Gastroesophageal sphincter (tissue), 4 donors: ENCODE measurements at regions not wholly inside any gene's neighbourhood (a gene's known extent, or its start where the extent isn't known, plus 50 kb on each side); places are given as distances from the start of the nearest gene placed in this dataset.

ENCODE experiments used
- ATAC-seq: fragments of 150-250 bp; one replicate; pipeline ENCODE4 v1.9.1; 2016; ENCODE audit warnings: mild to moderate bottlenecking, moderate library complexity
- H3K27ac ChIP-seq, 4 donors: fragments of 200-600 bp; sonication (generic) in 3 of 4; 1 replicate in 3 of 4; 2 replicates in 1 of 4; pipeline ENCODE4 v1.5.1; 2016 to 2019
- H3K27me3 ChIP-seq: fragments of 200-600 bp; sonication (generic); one replicate; pipeline ENCODE4 v1.5.1; 2019
- H3K36me3 ChIP-seq, 2 donors: fragments of 200-600 bp; sonication (generic); one replicate each; pipeline ENCODE4 v1.5.1; 2019; ENCODE audit warnings: control low read depth in 1 of 2
- H3K4me1 ChIP-seq, 3 donors: fragments of 200-600 bp; sonication (generic); 1 replicate in 2 of 3; 2 replicates in 1 of 3; pipeline ENCODE4 v1.5.1; 2016 to 2019; ENCODE audit warnings: control low read depth in 2 of 3
- H3K4me3 ChIP-seq, 2 donors: fragments of 200-600 bp; sonication (generic); one replicate each; pipeline ENCODE4 v1.5.1; 2019; ENCODE audit warnings: mild to moderate bottlenecking in 1 of 2, moderate library complexity in 1 of 2
- H3K9me3 ChIP-seq, 3 donors: fragments of 200-600 bp; sonication (generic); one replicate each; pipeline ENCODE4 v1.5.1; 2017 to 2019; ENCODE audit warnings: control low read depth in 2 of 3
- CTCF ChIP-seq, 4 experiments: fragments of 200-600 bp in 2 of 4; fragments of 450-650 bp in 2 of 4; sonication (generic) in 1 of 4; IDR thresholded peaks; one replicate each; pipeline ENCODE4 v1.5.1; 2017 to 2019; ENCODE audit warnings: antibody characterized with exemption in 4 of 4, mild to moderate bottlenecking in 2 of 4, moderate library complexity in 2 of 4
- EP300 ChIP-seq: sonication (generic); formaldehyde crosslinking; IDR thresholded peaks from one replicate; pipeline ENCODE4 v1.6.1; 2017; ENCODE audit warnings: antibody characterized with exemption, mild to moderate bottlenecking
- POLR2A ChIP-seq, 2 donors: fragments of 450-650 bp; IDR thresholded peaks; one replicate each; pipeline ENCODE4 v1.6.1; 2017; ENCODE audit warnings: antibody characterized with exemption in 2 of 2, mild to moderate bottlenecking in 2 of 2, moderate library complexity in 1 of 2
- POLR2AphosphoS5 ChIP-seq: sonication (generic); formaldehyde crosslinking; IDR thresholded peaks from one replicate; pipeline ENCODE4 v1.6.1; 2017; ENCODE audit warnings: antibody characterized with exemption
- WGBS, 2 donors: methylation state at CpG; one replicate each; pipeline ENCODE4 v1.1.5; 2018; ENCODE audit warnings: low coverage in 1 of 2; 5-methylcytosine and 5-hydroxymethylcytosine counted together

- TF ChIP-seq EP300 (no peak), POLR2AphosphoS5 (no peak), CTCF (IDR thresholded peaks at IDR 0.05) (no peak), POLR2A (IDR thresholded peaks at IDR 0.05) (no peak)
- Histone ChIP-seq H3K4me3 (no peak overlapping the region), H3K9me3 (no peaks in the 10 kb centered on the region), H3K36me3 (no peaks in the 10 kb centered on the region), H3K4me1 (no peaks in the 10 kb centered on the region), H3K27ac (no peak overlapping the region), H3K27me3 (no peaks in the 10 kb centered on the region)
- ATAC-seq: no peak
- 80 to 100% methylated on average over 2 to 4 of the region's 12 CpGs for WGBS, 2 donors
These were observed 456.1 kb upstream of the PROX1 start for GRCh38 chr1:213531369-213532310.

GRCh38 chr1:213533125-213533524 is 454.6 kb upstream of the PROX1 start:
- TF ChIP-seq EP300: no peak
- no peak for TF ChIP-seq POLR2A (IDR thresholded peaks at IDR 0.05)
- no peak for TF ChIP-seq CTCF (IDR thresholded peaks at IDR 0.05)
- TF ChIP-seq POLR2AphosphoS5: no peak
- no peaks in the 10 kb centered on the region for H3K27me3 ChIP-seq
- H3K4me3 ChIP-seq: no peak overlapping the region
- ATAC-seq: no peak
- H3K9me3 ChIP-seq: no peaks in the 10 kb centered on the region
- H3K27ac ChIP-seq: no peak overlapping the region
- 93% methylated on average over 2 of the region's 2 CpGs; no CpG with 5 or more reads in 1 of the 2 donors for WGBS, 2 donors
- H3K36me3 ChIP-seq: no peaks in the 10 kb centered on the region
- no peaks in the 10 kb centered on the region for H3K4me1 ChIP-seq

GRCh38 chr1:213535679-213536078 is 452.1 kb upstream of the PROX1 start:
- H3K4me3 ChIP-seq: no peak overlapping the region
- no peaks in the 10 kb centered on the region for H3K4me1 ChIP-seq
- H3K9me3 ChIP-seq: no peaks in the 10 kb centered on the region
- no peaks in the 10 kb centered on the region for H3K36me3 ChIP-seq
- H3K27me3 ChIP-seq: no peaks in the 10 kb centered on the region
- 20 to 77% methylated on average over 1 to 6 of the region's 6 CpGs for WGBS, 2 donors
- no peak for TF ChIP-seq POLR2A (IDR thresholded peaks at IDR 0.05)
- TF ChIP-seq POLR2AphosphoS5: no peak
- no peak for TF ChIP-seq CTCF (IDR thresholded peaks at IDR 0.05)
- no peak for TF ChIP-seq EP300
- no peak overlapping the region for H3K27ac ChIP-seq
- no peak for ATAC-seq

- H3K4me3 ChIP-seq: no peak overlapping the region
- no peak for ATAC-seq
- TF ChIP-seq POLR2AphosphoS5: no peak
- no peaks in the 10 kb centered on the region for H3K27me3 ChIP-seq
- no peaks in the 10 kb centered on the region for H3K36me3 ChIP-seq
- no peaks in the 10 kb centered on the region for H3K4me1 ChIP-seq
- WGBS, 2 donors: 72 to 79% methylated on average over 2 to 3 of the region's 3 CpGs
- no peaks in the 10 kb centered on the region for H3K9me3 ChIP-seq
- H3K27ac ChIP-seq: no peak overlapping the region
These were observed 449.5 kb upstream of the PROX1 start for GRCh38 chr1:213538251-213538650.

GRCh38 chr1:213539464-213539863 is 448.3 kb upstream of the PROX1 start:
- H3K27me3 ChIP-seq: no peaks in the 10 kb centered on the region
- no peaks in the 10 kb centered on the region for H3K4me1 ChIP-seq
- H3K4me3 ChIP-seq: no peak overlapping the region
- H3K27ac ChIP-seq: no peak overlapping the region
- no peak for ATAC-seq
- no peaks in the 10 kb centered on the region for H3K36me3 ChIP-seq
- 71 to 90% methylated on average over 3 to 4 of the region's 4 CpGs for WGBS, 2 donors
- TF ChIP-seq POLR2AphosphoS5: no peak
- no peak for TF ChIP-seq EP300
- TF ChIP-seq CTCF (IDR thresholded peaks at IDR 0.05): no peak
- no peak for TF ChIP-seq POLR2A (IDR thresholded peaks at IDR 0.05)
- H3K9me3 ChIP-seq: no peaks in the 10 kb centered on the region
